ENCODE measurements at regions not wholly inside any gene's neighbourhood (a gene's known extent, or its start where the extent isn't known, plus 50 kb on each side); places are given as distances from the start of the nearest gene placed in this dataset.
"Not testable (repeated sequence)": the region's sequence is repeated elsewhere in the genome, so short reads cannot be mapped to it uniquely, and the experiment has no call there.

- not testable (repeated sequence) for DNase-seq (ENCODE audit: low spot score)
Observed at GRCh38 chr11:114805431-114805830, 127.1 kb downstream of the NXPE2 start.

GRCh38 chr11:114811971-114812370, 133.6 kb downstream of the NXPE2 start:
- no peak for DNase-seq (ENCODE audit: low spot score)

- no peak for DNase-seq (ENCODE audit: low spot score)
Observed at GRCh38 chr11:114812733-114813132, 134.4 kb downstream of the NXPE2 start.

- no peak for DNase-seq (ENCODE audit: low spot score)
Observed at GRCh38 chr11:114813189-114813718, 134.9 kb downstream of the NXPE2 start.

GRCh38 chr11:114815176-114815575, 136.8 kb downstream of the NXPE2 start:
- no peak for DNase-seq (ENCODE audit: low spot score)

GRCh38 chr11:114815761-114816160, 137.4 kb downstream of the NXPE2 start:
- no peak for DNase-seq (ENCODE audit: low spot score)

GRCh38 chr11:114816791-114817190, 138.5 kb downstream of the NXPE2 start:
- no peak for DNase-seq (ENCODE audit: low spot score)

GRCh38 chr11:114818382-114818781, 140.1 kb downstream of the NXPE2 start:
- DNase-seq (ENCODE audit: low spot score) = no peak

- no peak for DNase-seq (ENCODE audit: low spot score)
Observed at GRCh38 chr11:114819028-114819427, 140.7 kb downstream of the NXPE2 start.

- no peak for DNase-seq (ENCODE audit: low spot score)
Observed at GRCh38 chr11:114820621-114821020, 142.3 kb downstream of the NXPE2 start.

GRCh38 chr11:114821621-114822412, 143.5 kb downstream of the NXPE2 start:
- no peak for DNase-seq (ENCODE audit: low spot score)

- DNase-seq (ENCODE audit: low spot score) = no peak
Observed at GRCh38 chr11:114826910-114827442, 148.6 kb downstream of the NXPE2 start.

GRCh38 chr11:114827736-114828135, 149.4 kb downstream of the NXPE2 start:
- no peak for DNase-seq (ENCODE audit: low spot score)

GRCh38 chr11:114832532-114833125, 154.3 kb downstream of the NXPE2 start:
- no peak for DNase-seq (ENCODE audit: low spot score)

GRCh38 chr11:114836161-114836560, 157.8 kb downstream of the NXPE2 start:
- DNase-seq (ENCODE audit: low spot score) = no peak

- no peak for DNase-seq (ENCODE audit: low spot score)
Observed at GRCh38 chr11:114844896-114845295, 166.6 kb downstream of the NXPE2 start.

- no peak for DNase-seq (ENCODE audit: low spot score)
Observed at GRCh38 chr11:114845766-114846415, 167.6 kb downstream of the NXPE2 start.

GRCh38 chr11:114846416-114846791, 168.1 kb downstream of the NXPE2 start:
- DNase-seq (ENCODE audit: low spot score) = peak; percentile 71

- no peak for DNase-seq (ENCODE audit: low spot score)
Observed at GRCh38 chr11:114847306-114847975, 169.1 kb downstream of the NXPE2 start.

- no peak for DNase-seq (ENCODE audit: low spot score)
Observed at GRCh38 chr11:114848027-114848426, 169.7 kb downstream of the NXPE2 start.

- no peak for DNase-seq (ENCODE audit: low spot score)
Observed at GRCh38 chr11:114857281-114857680, 179.0 kb downstream of the NXPE2 start.

GRCh38 chr11:114864896-114865295, 186.6 kb downstream of the NXPE2 start:
- DNase-seq (ENCODE audit: low spot score) = no peak
